ENCODE measurements at regions not wholly inside any gene's neighbourhood (a gene's known extent, or its start where the extent isn't known, plus 50 kb on each side); places are given as distances from the start of the nearest gene placed in this dataset.

DNA sequence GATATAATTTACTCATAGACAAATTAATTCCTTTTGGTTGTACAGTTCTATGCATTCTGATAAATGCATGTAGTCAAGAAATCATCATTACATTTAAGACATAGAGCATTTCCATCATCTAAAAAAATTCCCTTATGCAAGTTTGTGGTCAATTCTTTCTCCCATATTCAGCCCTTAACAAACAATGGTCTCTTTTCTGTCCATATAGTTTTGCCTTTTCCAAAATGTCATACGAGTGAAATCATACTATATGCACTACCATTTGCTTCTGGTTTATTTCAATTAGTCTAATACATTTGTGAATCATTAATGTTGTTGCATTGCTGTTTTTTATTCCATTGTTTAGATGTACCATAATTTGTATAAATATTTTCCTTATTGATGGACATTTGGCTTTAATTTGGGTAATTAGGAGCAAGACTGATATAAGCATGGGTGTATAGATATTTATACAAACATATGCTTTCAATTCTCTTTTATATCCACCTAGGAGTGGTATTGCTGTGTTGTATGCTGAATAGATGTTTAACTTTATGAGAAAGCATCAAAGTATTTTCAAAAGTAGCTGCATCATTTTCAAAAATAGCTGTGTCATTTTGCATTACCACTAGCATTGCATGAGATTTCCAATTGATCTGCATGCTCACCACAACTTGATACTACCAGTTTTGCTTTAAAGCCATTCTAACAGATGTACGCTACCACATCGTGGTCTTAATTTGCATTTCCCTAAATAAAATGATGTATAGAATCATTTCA lies 397.0 kb upstream of the ADAMTS5 start:
- H3K27ac ChIP-seq: no peak overlapping the region
- no peaks in the 10 kb centered on the region for H3K36me3 ChIP-seq
- DNase-seq: no peak
- H3K27me3 ChIP-seq: no peaks in the 10 kb centered on the region
- no peaks in the 10 kb centered on the region for H3K9me3 ChIP-seq
- no peaks in the 10 kb centered on the region for H3K4me1 ChIP-seq
- WGBS, 5 donors: 84 to 94% (median 91%) methylated on average over 3 of the region's 3 CpGs
- H3K4me3 ChIP-seq: no peak overlapping the region
- TF ChIP-seq, protein P1, sequence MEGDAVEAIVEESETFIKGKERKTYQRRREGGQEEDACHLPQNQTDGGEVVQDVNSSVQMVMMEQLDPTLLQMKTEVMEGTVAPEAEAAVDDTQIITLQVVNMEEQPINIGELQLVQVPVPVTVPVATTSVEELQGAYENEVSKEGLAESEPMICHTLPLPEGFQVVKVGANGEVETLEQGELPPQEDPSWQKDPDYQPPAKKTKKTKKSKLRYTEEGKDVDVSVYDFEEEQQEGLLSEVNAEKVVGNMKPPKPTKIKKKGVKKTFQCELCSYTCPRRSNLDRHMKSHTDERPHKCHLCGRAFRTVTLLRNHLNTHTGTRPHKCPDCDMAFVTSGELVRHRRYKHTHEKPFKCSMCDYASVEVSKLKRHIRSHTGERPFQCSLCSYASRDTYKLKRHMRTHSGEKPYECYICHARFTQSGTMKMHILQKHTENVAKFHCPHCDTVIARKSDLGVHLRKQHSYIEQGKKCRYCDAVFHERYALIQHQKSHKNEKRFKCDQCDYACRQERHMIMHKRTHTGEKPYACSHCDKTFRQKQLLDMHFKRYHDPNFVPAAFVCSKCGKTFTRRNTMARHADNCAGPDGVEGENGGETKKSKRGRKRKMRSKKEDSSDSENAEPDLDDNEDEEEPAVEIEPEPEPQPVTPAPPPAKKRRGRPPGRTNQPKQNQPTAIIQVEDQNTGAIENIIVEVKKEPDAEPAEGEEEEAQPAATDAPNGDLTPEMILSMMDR (IDR thresholded peaks at IDR 0.05): no peak
- intact Hi-C loops (cut with DNase I; ENCODE audit: low total_unique reads): no loop called here

DNA sequence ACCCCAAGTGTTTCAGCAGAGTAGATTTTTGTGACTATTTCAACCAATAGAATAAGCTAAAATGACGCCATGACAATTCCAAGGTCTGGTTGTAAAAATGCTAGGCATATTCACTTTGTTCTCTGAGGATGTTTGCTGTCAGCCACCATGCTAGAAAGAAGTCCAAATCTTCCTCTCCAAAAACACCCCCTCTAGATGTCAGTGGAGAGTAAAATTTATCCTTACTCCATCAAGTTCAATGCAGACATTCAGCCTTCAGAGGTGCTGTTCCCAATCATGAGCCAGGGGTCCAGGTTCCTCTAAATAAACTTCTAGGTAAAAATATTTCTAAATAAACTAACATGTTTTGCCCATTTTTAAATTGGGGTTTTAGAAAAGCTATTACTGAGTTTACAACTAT lies 395.4 kb upstream of the ADAMTS5 start:
- TF ChIP-seq, protein P1 (IDR thresholded peaks at IDR 0.05): no peak
- TF ChIP-seq EP300 (IDR thresholded peaks at IDR 0.05) (no peak), POLR2AphosphoS5 (IDR thresholded peaks at IDR 0.05) (no peak), POLR2A (IDR thresholded peaks at IDR 0.05) (no peak)
- DNase-seq: no peak
- 76 to 93% (median 81%) methylated on average over 1 of the region's 1 CpG for WGBS, 5 donors
- Histone ChIP-seq H3K27ac (no peak overlapping the region), H3K4me3 (no peak overlapping the region), H3K9me3 (no peaks in the 10 kb centered on the region), H3K36me3 (no peaks in the 10 kb centered on the region), H3K27me3 (no peaks in the 10 kb centered on the region), H3K4me1 (no peaks in the 10 kb centered on the region)
- intact Hi-C loops (cut with DNase I; ENCODE audit: low total_unique reads): no loop called here

DNA sequence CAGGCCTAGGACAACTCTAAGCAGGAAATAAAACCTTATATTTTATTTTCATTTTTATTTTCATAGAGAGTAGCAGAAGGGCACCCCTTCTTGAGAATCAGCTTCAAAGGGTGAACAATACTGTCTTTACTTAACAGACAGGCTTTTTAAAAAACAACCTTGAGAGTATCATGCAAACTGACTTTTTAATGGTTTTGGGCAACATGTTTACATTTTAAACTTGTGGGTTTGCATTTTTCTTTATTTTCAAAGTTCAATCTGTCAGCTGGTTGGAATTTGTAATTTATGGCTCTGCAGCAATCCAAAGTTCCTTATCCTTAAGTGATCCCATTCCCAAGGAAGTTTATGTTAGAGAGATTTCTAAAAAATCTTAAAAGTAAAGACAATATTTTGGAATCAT lies 392.3 kb upstream of the ADAMTS5 start:
- Histone ChIP-seq H3K4me3 (no peak overlapping the region), H3K27ac (no peak overlapping the region), H3K4me1 (no peaks in the 10 kb centered on the region), H3K36me3 (no peaks in the 10 kb centered on the region), H3K9me3 (no peaks in the 10 kb centered on the region), H3K27me3 (no peaks in the 10 kb centered on the region)
- intact Hi-C loops (cut with DNase I; ENCODE audit: low total_unique reads): no loop called here
- no peak for DNase-seq
- TF ChIP-seq, protein P1 (IDR thresholded peaks at IDR 0.05): no peak
- no peak for TF ChIP-seq POLR2AphosphoS5 (IDR thresholded peaks at IDR 0.05)
- TF ChIP-seq EP300 (IDR thresholded peaks at IDR 0.05): no peak
- TF ChIP-seq POLR2A (IDR thresholded peaks at IDR 0.05): no peak

DNA sequence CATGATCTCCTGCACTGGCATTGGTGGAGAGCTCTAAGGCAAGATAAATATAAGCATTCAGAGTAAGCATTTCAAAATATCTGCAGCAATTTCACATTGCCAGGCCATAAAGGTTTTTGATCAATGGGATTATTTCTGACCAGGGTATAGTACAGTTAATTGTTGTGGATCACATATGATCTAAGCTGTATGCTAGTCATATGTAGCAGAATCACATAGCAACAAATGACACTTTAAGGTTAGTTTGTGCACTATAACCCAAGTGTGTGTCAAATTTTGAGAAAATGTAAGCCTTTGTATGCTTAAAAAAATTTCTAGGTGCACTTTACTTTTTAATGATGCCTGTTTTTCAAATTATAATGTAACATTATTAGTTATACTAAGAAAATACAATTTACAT lies 386.0 kb upstream of the ADAMTS5 start:
- DNase-seq: no peak
- Histone ChIP-seq H3K9me3 (no peaks in the 10 kb centered on the region), H3K36me3 (no peaks in the 10 kb centered on the region), H3K27ac (no peak overlapping the region), H3K4me1 (no peaks in the 10 kb centered on the region), H3K27me3 (no peaks in the 10 kb centered on the region), H3K4me3 (no peak overlapping the region)
- TF ChIP-seq EP300 (IDR thresholded peaks at IDR 0.05): no peak
- TF ChIP-seq POLR2AphosphoS5 (IDR thresholded peaks at IDR 0.05): no peak
- TF ChIP-seq, protein P1 (IDR thresholded peaks at IDR 0.05): no peak
- TF ChIP-seq POLR2A (IDR thresholded peaks at IDR 0.05): no peak
- intact Hi-C loops (cut with DNase I; ENCODE audit: low total_unique reads): no loop called here
